GM12878 (cell line): ENCODE measurements at regions not wholly inside any gene's neighbourhood (a gene's known extent, or its start where the extent isn't known, plus 50 kb on each side); places are given as distances from the start of the nearest gene placed in this dataset.

ENCODE experiments used
- ATAC-seq: fragments of 200-7000 bp; cut with Tn5 transposase; 3 replicates; pipeline ENCODE4 v1.9.1; 2020; ENCODE audit warnings: mild to moderate bottlenecking, moderate library complexity
- BruUV-seq: library from RNA; stranded (reverse); fragments of 400-500 nt; replicated peaks from 2 replicates; lab custom pipeline; 2021; lab: Mats Ljungman, UMichigan
- CTCF ChIA-PET: fragments of 300-600 bp; sonication (Branson Sonifier 250); formaldehyde crosslinking; extraction: SDS; loops from one replicate; lab custom pipeline; 2021; ENCODE audit warnings: inconsistent platforms; lab: Yijun Ruan, JAX
- POLR2A ChIA-PET: fragments of 350-600 bp; formaldehyde crosslinking; extraction: SDS; loops from one replicate; lab custom pipeline; 2021; ENCODE audit warnings: inconsistent platforms; lab: Charles Lee
- RAD21 ChIA-PET: fragments of 300-600 bp; sonication (Branson Sonifier 250); formaldehyde crosslinking; loops from one replicate; lab custom pipeline; 2023; ENCODE audit warnings: antibody characterized with exemption; ENCODE audit not compliant: unreplicated experiment; lab: Charles Lee
- SMC1A ChIA-PET: fragments of 300-600 bp; sonication (Branson Sonifier 250); formaldehyde crosslinking; loops from one replicate; lab custom pipeline; 2023; ENCODE audit not compliant: unreplicated experiment, uncharacterized antibody; lab: Charles Lee
- DNase-seq: peaks from one replicate; pipeline ENCODE4 v3.0.0-alpha.2; 2011; ENCODE audit warnings: low read depth, low spot score
- FAIRE-seq: peaks from 3 replicates; lab custom pipeline; 2011; peaks lifted over from hg19 to GRCh38; lab: Jason Lieb, UNC
- H2AFZ ChIP-seq: 2 replicates; pipeline ENCODE4 v1.6.0; 2011; ENCODE audit warnings: low read depth, low read length, control low read depth; ENCODE audit not compliant: control insufficient read depth
- H3K27ac ChIP-seq: 2 replicates; pipeline ENCODE4 v1.5.1; 2011; ENCODE audit warnings: control low read depth; ENCODE audit not compliant: control insufficient read depth, insufficient read depth
- H3K27me3 ChIP-seq, 2 experiments: replicated peaks in 1 of 2; 2 replicates each; pipeline versions ENCODE4 v1.6.0 to v1.6.1; 2011; ENCODE audit warnings: low read length in 1 of 2; ENCODE audit not compliant: control insufficient read depth in 2 of 2, insufficient read depth in 2 of 2
- H3K36me3 ChIP-seq, 2 experiments: 2 replicates each; pipeline ENCODE4 v1.5.1; 2011; ENCODE audit warnings: low read length in 1 of 2; ENCODE audit not compliant: control insufficient read depth in 2 of 2, insufficient read depth in 2 of 2
- H3K4me1 ChIP-seq: 2 replicates; pipeline ENCODE4 v1.6.1; 2011; ENCODE audit warnings: mild to moderate bottlenecking, low read length, moderate library complexity, mixed read lengths; ENCODE audit not compliant: control insufficient read depth, insufficient read depth
- H3K4me2 ChIP-seq: 2 replicates; pipeline ENCODE4 v1.6.0; 2011; ENCODE audit warnings: control low read depth; ENCODE audit not compliant: control insufficient read depth, insufficient read depth
- H3K4me3 ChIP-seq: fragments of 200-600 bp; sonication (generic); 2 replicates; pipeline ENCODE4 v1.5.1; 2016
- H3K79me2 ChIP-seq: 2 replicates; pipeline ENCODE4 v1.6.0; 2011; ENCODE audit warnings: low read length; ENCODE audit not compliant: control insufficient read depth, insufficient read depth
- H3K9ac ChIP-seq: 2 replicates; pipeline ENCODE4 v1.8.0; 2011; ENCODE audit warnings: low read length, control low read depth, mixed read lengths; ENCODE audit not compliant: control insufficient read depth, insufficient read depth
- H3K9me3 ChIP-seq: replicated peaks from 3 replicates; pipeline ENCODE4 v1.5.1; 2011; ENCODE audit warnings: mild to moderate bottlenecking, low read length; ENCODE audit not compliant: control insufficient read depth, insufficient read depth
- H4K20me1 ChIP-seq: 2 replicates; pipeline ENCODE4 v1.6.0; 2011; ENCODE audit not compliant: control insufficient read depth, insufficient read depth
- CBFB ChIP-seq: IDR thresholded peaks from 2 replicates; pipeline ENCODE4 v1.6.1; 2016; ENCODE audit warnings: antibody characterized with exemption, low read depth
- ELK1 ChIP-seq: IDR thresholded peaks from 2 replicates; pipeline ENCODE4 v1.6.1; 2012; ENCODE audit warnings: low read depth, low read length, improper control_type of control experiment
- HDAC2 ChIP-seq: fragments of 200-600 bp; sonication (generic); IDR thresholded peaks from 2 replicates; pipeline ENCODE4 v1.6.1; 2017
- MTA2 ChIP-seq: fragments of 450-650 bp; IDR thresholded peaks from 2 replicates; pipeline ENCODE4 v1.6.1; 2016; ENCODE audit warnings: low read depth, mild to moderate bottlenecking, moderate library complexity
- RAD51 ChIP-seq: fragments of 450-650 bp; IDR thresholded peaks from 2 replicates; pipeline ENCODE4 v1.6.1; 2016; ENCODE audit warnings: moderate library complexity, mild to moderate bottlenecking, inconsistent platforms
- RBBP5 ChIP-seq: fragments of 200-600 bp; sonication (generic); conservative IDR thresholded peaks from 2 replicates; pipeline ENCODE4 v1.6.1; 2016
- TAF1 ChIP-seq: IDR thresholded peaks from 2 replicates; pipeline ENCODE4 v1.6.1; 2011; ENCODE audit warnings: mild to moderate bottlenecking, low read depth, low read length, borderline replicate concordance
- TARDBP ChIP-seq: IDR thresholded peaks from 2 replicates; pipeline ENCODE4 v1.6.1; 2016; ENCODE audit warnings: borderline replicate concordance
- ZBTB40 ChIP-seq: fragments of 450-650 bp; IDR thresholded peaks from 2 replicates; pipeline ENCODE4 v1.6.1; 2016; ENCODE audit warnings: mild to moderate bottlenecking, moderate library complexity, borderline replicate concordance
- WGBS: methylation state at CpG from one replicate; pipeline ENCODE4 v1.1.6; 2016; ENCODE audit warnings: low lambda C conversion rate; ENCODE audit not compliant: insufficient replicate concordance, insufficient coverage; ENCODE audit errors: missing lambda C conversion rate; 5-methylcytosine and 5-hydroxymethylcytosine counted together
- in situ Hi-C: fragments of 300-500 bp; cut with MboI; formaldehyde crosslinking; loops from 9 replicates; pipeline ENCODE4 v1.14.3; 2018; ENCODE audit warnings: mixed read lengths
- intact Hi-C: fragments of 100-400 bp; cut with micrococcal nuclease; formaldehyde crosslinking; loops from one replicate; pipeline ENCODE4 v1.14.2; 2022; ENCODE audit not compliant: unreplicated experiment

- Histone ChIP-seq H3K4me2 (no peak overlapping the region), H3K27ac (no peak overlapping the region), H2AFZ (no peak overlapping the region), H3K79me2 (no peaks in the 10 kb centered on the region), H3K4me3 (no peak overlapping the region), H4K20me1 (no peaks in the 10 kb centered on the region), H3K36me3 (no peaks in the 10 kb centered on the region), H3K27me3 (no peaks in the 10 kb centered on the region), H3K9me3 (no peaks in the 10 kb centered on the region), H3K9ac (no peak overlapping the region), H3K4me1 (no peaks in the 10 kb centered on the region)
- 78% methylated on average over 3 of the region's 3 CpGs for WGBS
- ChIA-PET RAD21 (no interaction called here), SMC1A (no interaction called here), CTCF (no interaction called here), POLR2A (no interaction called here)
- no peak for FAIRE-seq
- intact Hi-C loops, result no loop called here
- no TSS peak for BruUV-seq
- in situ Hi-C loops, result no loop called here
- ATAC-seq, result no peak
- DNase-seq, result no peak
- no peak for TF ChIP-seq TAF1
- no peak for TF ChIP-seq RBBP5
- TF ChIP-seq ZBTB40, result no peak
- no peak for TF ChIP-seq RAD51
- no peak for TF ChIP-seq CBFB
- no peak for TF ChIP-seq HDAC2
- no peak for TF ChIP-seq MTA2
- no peak for TF ChIP-seq TARDBP
- no peak for TF ChIP-seq ELK1
These were observed 231.5 kb downstream of the SUDS3 start for GRCh38 chr12:118607831-118608230.
